Activated CD8-positive, alpha-beta memory T cell treated with anti-CD3 and anti-CD28 coated beads for 24 hours (primary cell): ENCODE measurements at regions not wholly inside any gene's neighbourhood (a gene's known extent, or its start where the extent isn't known, plus 50 kb on each side); places are given as distances from the start of the nearest gene placed in this dataset.

Source experiments
- DNase-seq: peaks from one replicate; pipeline ENCODE4 v3.0.0-alpha.2; 2020

DNA sequence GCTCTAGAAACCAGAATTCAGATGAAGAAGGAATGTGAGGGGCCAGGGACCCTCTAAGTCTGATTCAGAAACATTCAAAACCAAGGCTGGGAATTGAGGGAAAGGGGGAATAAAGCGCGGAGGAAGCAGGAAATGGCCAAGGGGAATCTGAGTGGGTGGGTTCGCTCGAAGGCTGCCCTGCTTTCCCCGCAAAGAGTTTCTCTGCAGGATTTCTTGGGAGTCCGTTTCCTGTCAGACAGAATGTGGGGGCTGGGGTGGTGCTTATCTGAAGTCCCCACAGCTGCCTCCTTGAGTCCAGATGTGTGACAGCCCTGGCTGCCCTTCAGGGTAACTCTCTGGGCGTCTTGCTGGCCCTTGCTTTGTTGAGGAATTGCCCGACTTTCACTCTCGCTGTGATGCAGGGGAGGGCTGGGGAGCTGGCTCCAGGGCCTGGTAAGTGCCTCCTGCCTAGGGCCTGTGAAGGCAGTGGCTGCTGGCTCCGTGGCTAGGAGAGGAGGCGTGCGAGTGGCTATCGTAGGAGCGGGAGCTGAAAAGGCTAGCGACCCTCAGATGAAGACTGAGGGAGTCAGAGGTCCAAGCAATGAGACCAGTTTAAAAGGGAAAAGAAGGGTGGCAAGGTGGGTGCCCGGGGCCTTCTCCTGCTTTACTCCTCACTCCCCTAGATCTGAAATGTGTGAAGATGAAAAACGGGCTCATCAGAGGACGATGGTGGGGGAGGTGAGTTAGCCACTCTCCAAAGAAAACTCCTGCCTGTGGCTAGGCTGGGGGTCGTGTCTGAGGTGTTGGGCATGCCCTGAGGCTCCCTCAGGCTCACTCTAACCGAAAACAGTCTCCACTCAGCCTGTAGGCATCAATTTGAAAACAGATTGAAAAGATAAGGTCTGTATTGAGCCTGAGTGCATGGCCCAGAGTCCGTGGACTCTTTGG is 143.9 kb upstream of the UMPS start:
- no peak for DNase-seq

DNA sequence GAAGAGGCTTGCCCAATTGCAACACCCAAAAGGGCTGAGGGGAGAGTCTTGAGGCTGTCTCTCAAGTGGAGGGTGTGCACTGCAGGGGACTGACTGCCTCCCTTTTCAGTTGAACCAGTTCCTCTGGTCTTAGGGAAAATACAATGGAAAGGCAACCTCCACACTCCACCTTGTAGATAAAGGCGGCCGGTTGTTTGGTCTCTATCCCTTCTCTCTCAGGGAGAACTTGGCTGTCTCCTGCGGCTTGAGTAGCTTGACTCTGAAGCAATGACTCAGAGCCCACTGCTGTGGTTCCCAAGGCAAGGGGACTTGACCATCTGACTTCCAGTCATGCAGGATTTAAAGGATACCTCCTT is 143.2 kb upstream of the UMPS start:
- DNase-seq, result no peak

DNA sequence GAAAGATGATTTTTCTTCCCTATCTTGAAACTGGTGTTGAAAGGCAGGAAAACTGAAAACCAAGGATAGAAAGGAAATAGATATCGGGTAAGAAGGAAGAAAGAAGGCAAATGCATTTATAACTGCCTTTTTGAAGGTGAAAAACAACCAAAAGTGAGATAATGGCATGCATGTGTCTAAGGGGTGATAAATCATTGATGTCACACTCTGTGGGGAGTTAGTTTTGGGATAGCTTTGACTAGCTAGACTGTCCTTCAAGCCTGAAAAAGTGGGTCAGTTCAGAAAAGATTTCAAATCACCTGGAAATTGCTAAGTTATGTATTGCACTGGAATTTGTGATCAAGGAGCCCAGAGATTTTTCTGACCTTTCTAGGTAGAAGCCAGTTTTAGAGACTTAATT is 142.2 kb upstream of the UMPS start:
- no peak for DNase-seq

DNA sequence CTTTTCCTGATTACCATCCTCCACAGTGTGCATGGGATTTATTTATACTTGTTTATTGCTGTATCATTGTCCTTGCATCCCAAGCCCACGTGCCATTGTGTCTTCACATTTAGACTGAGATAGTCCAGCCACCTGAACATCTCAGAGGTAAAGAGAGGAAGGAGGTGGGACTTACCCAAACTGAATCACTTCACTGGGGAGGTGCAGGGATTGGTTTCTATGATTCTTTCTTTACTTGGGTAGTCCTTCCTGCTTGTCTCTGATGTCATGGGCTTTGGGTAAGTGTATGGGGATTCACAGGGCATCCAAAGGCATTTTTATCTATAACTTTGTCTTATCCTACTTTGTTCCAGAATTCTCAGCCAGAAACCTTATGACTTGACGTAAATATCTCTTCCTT is 141.5 kb upstream of the UMPS start:
- DNase-seq, result no peak

DNA sequence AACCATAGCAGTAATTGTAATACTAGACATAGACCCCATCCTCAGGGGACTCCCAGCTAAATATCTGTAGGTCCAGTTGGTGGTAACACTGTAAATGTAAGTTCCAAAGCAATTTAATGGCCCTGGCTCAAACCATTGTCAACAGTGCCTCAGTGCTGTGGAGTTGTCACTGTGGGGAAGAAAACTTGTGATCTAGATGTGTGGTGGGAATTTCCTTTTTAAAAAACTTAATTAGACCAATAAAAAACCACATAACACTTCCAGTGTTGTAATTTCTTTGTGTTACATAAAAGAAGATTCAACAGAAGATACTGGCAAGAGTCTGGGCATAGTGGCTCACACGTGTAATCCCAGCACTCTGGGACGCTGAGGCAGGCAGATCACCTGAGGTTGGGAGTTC is 138.6 kb upstream of the UMPS start:
- no peak for DNase-seq

DNA sequence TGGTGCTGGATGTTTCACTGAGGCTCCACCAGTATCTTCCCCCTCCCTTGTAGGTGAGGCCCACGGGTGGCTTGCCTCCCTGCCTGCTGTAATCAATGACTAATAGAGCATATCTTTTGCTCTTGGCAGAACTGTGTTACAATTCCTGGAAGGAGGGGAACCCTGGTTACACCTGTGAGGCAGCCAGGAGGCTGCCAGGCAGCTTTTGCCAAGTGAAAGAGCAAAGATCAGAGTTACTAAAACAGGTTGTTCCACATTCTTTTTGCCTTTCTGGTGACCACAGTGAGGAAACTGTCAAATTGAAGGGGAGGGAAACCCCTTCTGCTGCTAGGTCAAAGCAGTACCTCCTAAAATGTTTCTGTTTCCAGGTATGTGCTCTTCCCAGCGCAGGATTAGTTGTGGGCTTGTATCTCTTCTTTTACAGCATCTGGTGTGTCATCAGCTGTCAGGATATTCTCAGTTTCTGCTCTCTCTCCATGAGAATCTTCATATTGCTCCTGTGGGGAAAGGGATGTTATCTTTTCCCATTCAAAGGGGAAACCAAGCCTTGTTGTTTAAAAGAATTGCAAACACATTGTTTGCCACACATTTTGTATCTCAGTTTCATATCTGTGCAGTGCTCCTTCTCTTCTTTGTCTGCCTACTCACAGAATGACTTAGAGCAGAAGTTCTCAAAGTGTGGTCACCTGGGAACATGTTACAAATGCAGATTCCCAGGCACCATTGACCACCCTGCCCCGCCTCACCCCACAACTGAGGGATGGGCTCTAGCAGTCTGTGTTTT is 137.4 kb upstream of the UMPS start:
- no peak for DNase-seq

DNA sequence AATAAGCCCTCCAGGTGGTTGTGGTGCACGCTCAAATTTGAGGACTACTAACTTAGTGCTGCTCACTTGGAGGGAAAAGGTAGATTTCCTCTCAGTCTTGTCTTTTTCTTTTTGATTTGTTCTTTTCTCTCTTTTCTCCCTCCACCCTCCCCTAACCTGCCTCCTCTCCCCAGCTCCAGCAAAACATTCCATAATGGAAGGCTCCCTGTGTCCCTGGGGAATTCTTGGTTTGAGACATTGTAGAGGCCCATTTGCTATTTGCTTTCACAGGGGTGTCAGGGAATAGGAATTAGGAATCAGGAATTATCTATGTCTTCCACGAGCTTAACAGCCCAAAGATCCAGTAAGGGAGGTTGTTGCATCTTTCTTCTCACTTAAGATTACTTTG is 136.8 kb upstream of the UMPS start:
- DNase-seq, result no peak

DNA sequence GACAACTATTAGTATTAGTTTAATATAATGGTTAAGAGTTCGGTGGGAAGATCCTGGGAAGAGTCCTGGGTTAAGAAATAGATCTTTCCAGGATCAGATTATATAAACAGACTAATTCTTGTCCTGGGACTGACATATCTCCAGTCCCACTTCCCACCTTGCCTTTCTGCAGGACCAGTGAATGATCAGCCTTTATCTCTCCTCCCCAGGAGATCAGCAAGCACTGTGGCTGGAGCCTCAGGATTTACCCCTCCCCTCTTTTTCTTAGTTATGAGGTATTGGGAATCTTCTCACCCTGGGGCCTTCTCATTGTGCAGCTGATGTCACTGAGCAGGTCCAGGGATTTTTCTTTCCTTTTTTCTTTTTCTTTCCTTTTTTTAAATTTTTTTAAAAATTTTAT is 135.7 kb upstream of the UMPS start:
- DNase-seq, result no peak

DNA sequence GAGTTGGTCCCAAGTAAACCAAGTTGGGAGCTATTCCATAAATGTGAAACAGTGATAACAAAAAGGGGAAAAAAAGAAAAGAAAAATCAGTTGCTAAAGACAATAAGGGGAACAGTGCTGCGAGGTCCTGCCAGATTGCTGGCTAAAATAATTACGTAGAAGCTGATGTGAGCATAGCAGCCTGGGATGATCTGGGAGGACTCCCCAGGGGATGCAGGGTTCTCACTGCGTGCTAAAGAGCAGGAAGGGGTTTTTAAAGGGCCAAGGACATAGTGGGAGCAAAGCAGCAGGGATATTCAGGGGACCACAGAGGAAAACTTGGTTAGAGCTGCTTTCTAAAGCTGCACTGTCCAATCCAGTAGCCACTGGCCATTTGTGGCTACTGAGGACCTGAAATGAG is 133.0 kb upstream of the UMPS start:
- DNase-seq, result no peak

DNA sequence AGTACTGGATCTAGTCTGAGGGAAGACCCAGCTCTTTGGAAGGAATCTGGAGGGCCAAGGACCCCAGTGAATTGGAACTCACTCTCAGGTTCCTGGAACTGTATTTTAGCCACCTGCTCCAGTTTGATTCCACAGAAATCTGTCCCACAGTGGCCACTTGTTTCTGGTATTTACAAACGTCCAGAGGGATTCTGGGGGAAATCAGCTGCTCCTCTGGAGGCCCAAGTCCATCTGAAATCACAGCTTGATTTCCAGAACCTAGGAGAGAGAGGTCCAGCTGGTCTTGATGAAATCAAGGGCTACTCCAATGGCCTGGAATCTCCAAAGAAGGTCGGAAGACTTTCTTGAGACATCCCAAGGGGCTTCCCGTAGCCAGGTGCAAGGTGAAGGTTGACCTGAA is 132.3 kb upstream of the UMPS start:
- no peak for DNase-seq

DNA sequence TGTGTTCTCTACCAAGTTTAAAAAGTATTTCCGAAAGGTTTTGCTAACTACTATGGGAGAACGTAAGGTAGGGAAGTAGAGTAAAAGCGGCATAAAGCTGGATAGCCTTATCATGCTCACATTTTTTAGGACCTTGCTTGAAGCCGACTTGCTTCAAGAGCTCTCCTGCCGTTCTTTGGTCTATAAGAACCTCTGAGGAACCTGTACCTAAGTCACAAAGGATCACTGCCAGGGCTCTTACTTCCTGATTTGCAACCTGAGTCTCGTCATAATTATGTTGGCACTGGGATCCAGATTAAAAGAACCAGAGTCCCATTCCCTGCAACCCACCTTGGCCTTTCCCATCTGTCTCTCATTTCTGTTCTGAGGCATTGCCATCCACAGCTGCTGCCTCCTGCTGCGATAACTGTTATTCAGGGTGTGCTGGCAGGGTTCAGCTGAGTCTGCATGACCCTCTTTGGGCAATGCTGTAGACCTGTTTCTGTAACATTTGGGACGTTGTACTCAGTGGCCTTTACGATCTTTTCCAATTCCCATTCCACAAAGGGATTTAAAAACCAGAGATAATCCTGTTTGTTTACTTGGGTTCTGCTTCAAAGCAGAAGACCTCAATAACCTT is 131.0 kb upstream of the UMPS start:
- DNase-seq, result no peak

DNA sequence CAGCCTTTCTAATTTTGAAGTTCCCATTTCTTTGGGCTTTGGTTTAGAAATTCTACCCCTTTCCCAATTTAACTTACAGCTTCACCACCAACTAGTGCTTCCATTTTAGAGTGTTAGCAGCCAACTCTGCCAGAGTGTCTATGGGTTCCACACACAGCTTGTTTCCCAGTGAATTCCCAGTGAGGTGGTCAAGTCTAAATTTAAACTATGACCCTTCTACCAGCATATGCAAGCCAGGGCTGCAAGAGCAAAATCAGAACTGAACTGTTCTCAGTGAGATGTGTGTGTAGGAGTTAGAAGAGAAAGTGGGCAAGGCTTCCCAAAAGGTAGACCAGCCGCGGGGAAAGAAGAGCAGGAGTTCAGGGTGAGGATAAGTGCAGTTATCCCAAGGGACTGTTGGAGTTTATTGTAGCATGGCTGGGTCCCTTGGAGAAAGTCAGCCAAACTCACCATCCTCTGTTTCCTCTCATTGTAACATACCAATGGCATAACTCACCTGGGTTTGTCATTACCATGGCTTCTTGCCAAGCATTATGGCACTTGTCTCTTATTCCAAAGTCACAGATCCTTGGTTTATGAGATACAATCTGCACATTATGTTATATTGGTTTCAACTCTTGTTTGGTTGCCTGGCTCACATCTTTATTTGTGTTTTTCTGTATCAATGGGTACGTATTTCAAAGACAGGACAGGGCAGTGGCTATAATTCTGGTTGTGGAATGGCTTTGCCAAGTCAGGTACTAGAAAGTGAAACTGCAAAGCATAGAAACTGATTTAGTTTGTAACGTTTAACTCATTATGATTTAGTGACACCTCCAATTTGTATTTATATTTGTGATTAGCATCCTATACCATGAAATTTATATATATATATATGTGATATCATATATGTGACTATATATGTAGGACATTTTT is 130.2 kb upstream of the UMPS start:
- DNase-seq, result no peak

DNA sequence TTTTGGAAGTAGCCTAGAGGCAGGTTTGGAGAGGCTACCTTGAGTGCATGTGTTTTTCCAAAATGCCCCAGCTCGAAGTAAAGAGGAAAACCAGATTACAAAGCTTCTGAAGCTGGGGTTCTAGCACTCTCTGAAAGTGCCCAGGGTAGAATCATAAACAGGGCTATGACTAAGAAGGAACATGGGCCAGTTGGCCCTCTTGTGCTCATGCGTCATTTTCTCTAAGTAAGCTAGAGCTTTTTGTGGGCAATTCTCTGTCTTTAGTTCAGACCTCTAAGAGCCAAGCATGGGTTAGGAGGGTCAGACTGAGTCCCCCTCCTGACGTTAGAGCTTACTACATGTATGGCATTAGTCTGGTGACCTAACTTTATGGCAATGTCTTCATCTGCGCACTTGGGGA is 129.5 kb upstream of the UMPS start:
- DNase-seq, result no peak

DNA sequence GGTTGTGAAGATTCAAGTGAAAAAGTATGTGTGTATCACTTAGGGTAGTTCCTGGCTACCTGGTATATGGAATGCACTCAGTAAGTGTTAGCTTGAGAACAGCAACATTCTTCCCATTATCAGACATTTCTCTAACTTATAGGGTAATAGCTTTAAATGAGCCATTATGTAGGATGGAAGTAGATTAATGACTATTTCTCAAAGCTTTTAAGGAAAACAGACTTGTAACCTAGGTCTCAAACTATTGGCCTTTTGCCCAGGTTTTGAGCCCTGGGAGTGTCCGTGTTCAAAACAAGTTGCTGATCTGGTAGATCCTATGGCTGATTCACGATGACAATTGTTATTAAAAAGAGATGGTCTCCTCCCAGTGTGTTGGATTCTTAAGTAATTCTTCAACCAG is 129.1 kb upstream of the UMPS start:
- no peak for DNase-seq

DNA sequence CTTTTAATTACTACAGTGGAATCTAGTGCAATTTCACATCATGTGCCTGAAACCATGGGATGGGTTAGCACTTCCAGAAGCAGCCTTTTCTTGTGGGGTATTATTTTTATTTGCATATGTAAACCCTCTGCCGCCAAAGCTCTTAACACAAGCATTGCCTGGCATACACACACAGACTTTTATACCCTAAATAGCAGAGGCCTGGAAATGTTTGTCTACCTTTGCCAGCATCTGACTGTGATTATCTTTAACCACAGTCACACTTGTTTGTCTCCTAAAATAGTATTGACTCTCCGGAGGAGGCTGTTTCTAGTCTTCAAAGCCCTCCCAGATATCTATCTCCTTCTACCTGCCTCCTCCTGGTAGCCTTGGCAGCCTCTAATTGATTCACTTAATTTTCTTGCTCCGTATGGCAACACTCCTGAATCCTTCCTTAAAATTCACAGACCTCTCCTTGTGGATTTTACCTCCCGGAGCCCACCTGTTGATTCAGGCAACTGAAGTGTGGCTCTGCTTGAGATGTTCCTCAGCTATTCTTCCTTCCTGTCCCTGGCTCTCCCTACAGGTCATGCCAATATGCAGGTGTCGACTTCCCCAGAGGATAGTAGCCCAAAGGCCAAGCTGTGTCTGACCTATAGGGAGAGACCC is 127.1 kb upstream of the UMPS start:
- DNase-seq, result no peak

DNA sequence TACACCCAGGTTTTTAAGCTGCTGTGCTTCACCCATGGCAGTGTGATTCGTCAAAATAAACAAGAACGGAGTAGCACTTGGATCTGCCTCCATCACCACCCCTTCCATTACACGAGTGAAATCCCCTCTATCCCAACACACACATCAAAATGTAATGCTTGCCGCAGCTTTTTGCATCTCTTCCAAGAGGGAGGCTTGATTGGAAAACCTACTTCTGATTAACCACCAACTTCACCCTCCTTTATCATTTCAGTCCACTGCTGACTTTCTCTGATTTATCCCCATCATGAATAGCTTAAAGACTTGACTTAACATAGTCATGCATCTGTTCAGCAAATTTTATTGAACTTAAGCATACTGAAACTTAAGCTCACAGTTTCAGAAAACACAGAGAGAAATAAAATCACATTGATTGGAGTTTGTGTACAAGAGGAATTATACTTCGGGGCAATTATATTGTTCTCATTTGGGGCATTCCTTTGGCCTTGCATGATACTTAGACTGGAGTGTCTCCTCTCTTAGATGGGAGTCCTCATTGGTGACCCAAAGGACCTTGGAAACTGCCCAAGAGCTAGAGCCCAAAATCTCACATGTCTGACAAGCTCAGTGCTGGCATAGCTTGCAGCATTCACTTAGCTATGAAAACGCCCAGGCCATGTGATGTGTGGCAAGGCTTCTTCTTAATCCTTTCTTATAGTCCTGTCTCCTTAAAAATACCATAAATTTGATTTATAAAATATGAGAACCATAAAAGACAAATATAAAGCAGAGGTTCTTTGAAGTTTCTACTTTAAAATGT is 124.3 kb upstream of the UMPS start:
- DNase-seq, result no peak

DNA sequence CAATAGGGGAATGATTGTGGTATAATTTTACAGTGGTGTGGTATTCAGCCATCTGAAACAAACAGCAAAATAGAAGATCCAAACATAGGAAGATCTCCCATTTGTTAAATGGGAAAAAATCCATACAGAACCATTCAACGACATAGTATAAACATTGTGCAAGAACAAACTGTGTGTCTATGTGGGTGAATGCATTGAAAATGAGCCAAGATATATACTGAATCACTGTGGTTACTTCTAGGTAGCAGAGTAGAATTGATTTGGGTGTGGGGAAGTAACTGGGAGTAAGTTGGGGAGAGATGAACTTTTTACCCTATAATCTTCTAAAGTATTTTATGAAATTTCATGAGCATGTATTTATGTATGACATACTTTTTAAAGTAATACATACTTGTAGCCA is 123.1 kb upstream of the UMPS start:
- DNase-seq, result no peak

DNA sequence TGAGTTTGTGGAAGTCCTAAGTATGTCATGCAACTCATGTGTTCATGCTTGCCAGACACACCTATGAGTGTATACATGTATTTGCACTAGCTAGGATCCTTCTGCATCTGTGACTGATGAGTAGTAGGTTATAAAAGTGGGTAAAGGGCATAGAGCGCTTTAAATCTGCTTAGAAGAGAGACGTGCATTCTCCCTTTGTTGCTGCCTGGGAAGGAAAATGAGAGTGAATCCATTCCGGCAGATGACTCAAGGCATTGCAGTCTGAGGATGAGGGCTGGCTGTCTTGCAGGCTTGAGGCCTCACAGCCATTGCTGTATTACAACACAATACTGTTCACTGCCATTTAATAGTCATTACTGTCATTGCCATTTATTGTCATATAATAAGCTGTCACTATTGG is 120.8 kb upstream of the UMPS start:
- DNase-seq, result no peak

DNA sequence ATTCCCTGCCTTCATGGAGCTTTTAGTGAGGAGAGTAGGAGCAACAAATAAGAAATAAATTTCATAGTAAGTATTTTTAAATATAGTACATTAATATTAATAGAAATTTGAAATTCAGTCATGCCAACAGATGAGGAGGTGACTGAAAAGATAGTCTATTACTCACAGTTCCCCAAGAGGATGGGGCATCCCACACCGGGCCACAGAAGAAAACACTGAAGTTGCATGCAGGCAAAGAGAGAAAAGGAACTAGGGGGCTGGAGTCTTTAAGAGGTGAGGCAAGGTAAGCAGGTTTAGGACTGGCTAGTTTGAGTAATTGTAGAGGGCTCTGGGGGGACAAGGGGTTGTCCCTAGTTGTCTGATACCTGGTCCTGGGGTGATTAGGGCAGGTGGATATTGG is 120.1 kb upstream of the UMPS start:
- no peak for DNase-seq

DNA sequence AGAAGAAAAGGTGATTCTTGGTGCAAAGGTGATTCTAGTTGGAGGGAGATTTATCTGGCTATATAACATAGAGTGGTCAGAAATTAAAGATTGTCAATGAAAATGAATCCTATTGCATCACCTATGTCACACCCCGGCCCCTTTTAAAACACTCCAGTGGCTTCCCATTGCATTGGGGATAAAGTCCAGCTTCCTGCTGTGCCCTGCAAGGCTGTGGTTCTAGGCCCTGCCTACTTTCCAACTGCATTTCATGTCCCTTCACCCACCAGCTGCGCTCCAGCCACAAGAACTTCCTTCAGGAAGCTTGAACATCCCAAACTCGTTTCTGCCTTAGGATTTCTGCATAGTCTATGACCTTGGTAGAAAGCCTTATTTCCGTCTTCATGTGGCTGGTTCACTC is 118.7 kb upstream of the UMPS start:
- no peak for DNase-seq

DNA sequence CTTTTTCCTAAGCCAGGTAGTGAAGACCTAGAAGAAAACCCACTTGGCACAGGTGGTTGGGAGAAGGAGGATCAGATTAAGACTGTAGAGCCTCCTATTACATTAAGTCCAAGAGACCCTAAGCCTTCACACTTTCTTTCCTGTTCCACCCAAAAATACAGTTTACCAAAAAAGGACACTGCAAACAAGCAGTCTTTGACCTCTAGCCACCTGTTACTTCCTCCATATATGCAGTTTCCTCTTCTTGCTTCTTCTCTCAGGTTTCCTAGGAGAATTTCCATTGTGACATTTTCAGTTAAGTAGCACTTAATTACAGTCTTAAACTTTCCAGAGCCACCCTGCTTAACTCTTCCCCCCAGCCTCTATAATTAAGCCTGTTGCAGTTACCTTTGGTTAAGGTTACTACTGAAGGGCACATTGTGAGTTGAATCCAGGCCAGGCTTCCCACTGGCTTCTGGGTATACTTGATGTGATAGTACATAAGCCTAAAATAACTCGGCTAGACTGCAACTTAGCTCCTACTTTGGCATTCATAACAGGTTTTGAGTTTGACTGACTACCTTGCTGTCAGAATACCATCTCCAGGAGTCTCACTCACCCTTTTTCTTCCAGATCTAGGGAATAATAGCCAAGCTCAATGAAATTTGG is 114.2 kb upstream of the UMPS start:
- DNase-seq, result no peak
